ENCODE measurements at regions not wholly inside any gene's neighbourhood (a gene's known extent, or its start where the extent isn't known, plus 50 kb on each side); places are given as distances from the start of the nearest gene placed in this dataset.

DNA sequence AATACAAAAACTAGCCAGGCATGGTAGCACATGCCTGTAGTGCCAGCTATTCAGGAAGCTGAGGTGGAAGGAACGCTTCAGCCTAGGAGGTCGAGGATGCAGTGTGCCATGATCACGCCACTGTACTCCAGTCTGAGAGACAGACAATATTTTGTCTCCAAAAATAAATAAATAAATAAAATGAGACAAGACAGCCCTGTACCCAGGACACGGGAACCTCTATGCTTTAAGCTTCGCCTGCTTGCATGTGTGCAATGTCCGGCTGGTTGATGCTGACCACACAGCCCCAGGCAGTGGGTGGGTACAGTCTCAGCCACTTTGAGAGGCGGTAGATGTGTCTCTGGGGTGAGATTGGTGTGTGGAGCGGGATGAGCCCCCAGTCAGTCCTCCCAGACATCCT, 52.0 kb upstream of the MPEG1 start:
- in situ Hi-C loops (cut with HindIII; ENCODE audit: low pct_unique_long_range_greater_than_20kb, low sequenced_read_pairs) = no loop called here
- DNase-seq (ENCODE audit: low read depth) = no peak

DNA sequence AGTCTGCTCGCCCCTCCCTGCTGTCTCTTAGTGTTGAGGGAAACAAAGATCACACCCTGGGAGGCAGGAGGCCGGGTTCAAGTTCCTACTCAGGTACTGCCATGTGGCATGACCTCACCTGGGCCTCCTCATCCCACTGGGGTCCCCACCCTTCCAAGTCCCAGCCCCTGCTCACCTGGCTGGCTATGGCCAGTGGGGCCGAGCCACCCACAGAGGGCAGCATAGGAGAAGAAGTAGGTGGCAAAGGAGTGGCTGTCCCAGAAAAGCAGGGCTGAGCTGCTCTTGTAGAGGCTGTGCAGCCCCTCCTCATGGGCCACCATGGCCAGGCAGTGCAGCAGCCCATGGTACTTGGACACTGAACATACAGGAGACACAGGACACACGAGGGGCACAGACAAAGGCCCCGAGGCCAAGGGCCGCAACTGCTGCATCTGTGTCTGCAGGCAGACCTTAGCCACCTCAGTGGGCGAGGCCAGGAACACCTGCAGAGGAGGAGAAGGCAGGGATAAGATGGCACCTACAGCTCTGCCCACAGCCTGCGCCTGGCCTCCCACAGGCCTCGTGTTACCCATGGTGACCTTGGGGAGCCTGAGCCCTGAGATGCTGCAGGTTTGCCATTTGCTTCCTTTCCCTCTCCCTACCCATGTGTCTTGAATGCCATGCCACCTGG, 50.6 kb upstream of the MPEG1 start:
- DNase-seq (ENCODE audit: low read depth) = no peak
- in situ Hi-C loops (cut with HindIII; ENCODE audit: low pct_unique_long_range_greater_than_20kb, low sequenced_read_pairs) = no loop called here
